Fibroblast of pulmonary artery (primary cell): ENCODE measurements at regions not wholly inside any gene's neighbourhood (a gene's known extent, or its start where the extent isn't known, plus 50 kb on each side); places are given as distances from the start of the nearest gene placed in this dataset.

Source experiments
- DNase-seq: peaks from one replicate; pipeline ENCODE4 v3.0.0-alpha.2; 2010; ENCODE audit warnings: low read depth
- H3K4me3 ChIP-seq: replicated peaks from 2 replicates; pipeline ENCODE4 v1.5.1; 2011; ENCODE audit warnings: low read depth, mild to moderate bottlenecking, control low read depth, low read length, moderate library complexity
- TF ChIP-seq, protein P1 (sequence below): IDR thresholded peaks from 2 replicates; pipeline ENCODE4 v1.5.1; 2011; ENCODE audit warnings: mild to moderate bottlenecking, control low read depth, low read length, inconsistent platforms; ENCODE audit errors: missing control alignments

- H3K4me3 ChIP-seq, result no peak overlapping the region
- no peak for DNase-seq
- TF ChIP-seq, protein P1, sequence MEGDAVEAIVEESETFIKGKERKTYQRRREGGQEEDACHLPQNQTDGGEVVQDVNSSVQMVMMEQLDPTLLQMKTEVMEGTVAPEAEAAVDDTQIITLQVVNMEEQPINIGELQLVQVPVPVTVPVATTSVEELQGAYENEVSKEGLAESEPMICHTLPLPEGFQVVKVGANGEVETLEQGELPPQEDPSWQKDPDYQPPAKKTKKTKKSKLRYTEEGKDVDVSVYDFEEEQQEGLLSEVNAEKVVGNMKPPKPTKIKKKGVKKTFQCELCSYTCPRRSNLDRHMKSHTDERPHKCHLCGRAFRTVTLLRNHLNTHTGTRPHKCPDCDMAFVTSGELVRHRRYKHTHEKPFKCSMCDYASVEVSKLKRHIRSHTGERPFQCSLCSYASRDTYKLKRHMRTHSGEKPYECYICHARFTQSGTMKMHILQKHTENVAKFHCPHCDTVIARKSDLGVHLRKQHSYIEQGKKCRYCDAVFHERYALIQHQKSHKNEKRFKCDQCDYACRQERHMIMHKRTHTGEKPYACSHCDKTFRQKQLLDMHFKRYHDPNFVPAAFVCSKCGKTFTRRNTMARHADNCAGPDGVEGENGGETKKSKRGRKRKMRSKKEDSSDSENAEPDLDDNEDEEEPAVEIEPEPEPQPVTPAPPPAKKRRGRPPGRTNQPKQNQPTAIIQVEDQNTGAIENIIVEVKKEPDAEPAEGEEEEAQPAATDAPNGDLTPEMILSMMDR, result no peak
These were observed 111.2 kb downstream of the ATPSCKMT start for GRCh38 chr5:10138395-10139057.

GRCh38 chr5:10133830-10134229 lies 115.9 kb downstream of the ATPSCKMT start:
- H3K4me3 ChIP-seq, result no peak overlapping the region
- TF ChIP-seq, protein P1, result no peak
- peak; percentile 13 for DNase-seq

GRCh38 chr5:10130881-10131280 lies 118.8 kb downstream of the ATPSCKMT start:
- DNase-seq, result no peak
- TF ChIP-seq, protein P1, result no peak
- H3K4me3 ChIP-seq, result no peak overlapping the region

- TF ChIP-seq, protein P1, result no peak
- no peak for DNase-seq
- no peak overlapping the region for H3K4me3 ChIP-seq
These were observed 122.8 kb downstream of the ATPSCKMT start for GRCh38 chr5:10126900-10127299.

GRCh38 chr5:10125116-10125515 lies 124.6 kb downstream of the ATPSCKMT start:
- TF ChIP-seq, protein P1, result no peak
- no peak overlapping the region for H3K4me3 ChIP-seq
- no peak for DNase-seq

- TF ChIP-seq, protein P1, result no peak
- H3K4me3 ChIP-seq, result no peak overlapping the region
- no peak for DNase-seq
These were observed 125.4 kb downstream of the ATPSCKMT start for GRCh38 chr5:10124287-10124686.
